ENCODE measurements at regions not wholly inside any gene's neighbourhood (a gene's known extent, or its start where the extent isn't known, plus 50 kb on each side); places are given as distances from the start of the nearest gene placed in this dataset.
A peak's percentile ranks its signal among the peaks of the same experiment; 100 is the strongest.

DNA sequence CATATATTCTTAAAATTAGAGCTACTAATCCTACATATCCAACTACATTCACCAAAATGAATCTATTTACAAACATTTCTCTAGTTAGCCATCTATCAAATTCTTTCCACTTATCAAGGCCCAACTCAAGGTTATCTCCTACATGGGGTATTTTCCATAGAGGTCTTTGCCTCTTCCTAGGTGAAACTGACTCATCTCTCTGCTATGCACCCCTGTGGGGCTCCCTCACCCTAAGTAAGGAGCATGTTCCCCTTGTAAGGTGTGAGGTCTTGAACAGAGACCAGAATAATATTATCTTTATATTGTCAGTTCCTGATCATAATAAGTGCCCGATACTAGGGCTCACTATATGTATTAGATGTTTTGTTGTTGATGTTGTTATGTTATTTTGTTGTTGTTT lies 74.6 kb upstream of the TSC22D2 start:
- TF ChIP-seq, protein P1, sequence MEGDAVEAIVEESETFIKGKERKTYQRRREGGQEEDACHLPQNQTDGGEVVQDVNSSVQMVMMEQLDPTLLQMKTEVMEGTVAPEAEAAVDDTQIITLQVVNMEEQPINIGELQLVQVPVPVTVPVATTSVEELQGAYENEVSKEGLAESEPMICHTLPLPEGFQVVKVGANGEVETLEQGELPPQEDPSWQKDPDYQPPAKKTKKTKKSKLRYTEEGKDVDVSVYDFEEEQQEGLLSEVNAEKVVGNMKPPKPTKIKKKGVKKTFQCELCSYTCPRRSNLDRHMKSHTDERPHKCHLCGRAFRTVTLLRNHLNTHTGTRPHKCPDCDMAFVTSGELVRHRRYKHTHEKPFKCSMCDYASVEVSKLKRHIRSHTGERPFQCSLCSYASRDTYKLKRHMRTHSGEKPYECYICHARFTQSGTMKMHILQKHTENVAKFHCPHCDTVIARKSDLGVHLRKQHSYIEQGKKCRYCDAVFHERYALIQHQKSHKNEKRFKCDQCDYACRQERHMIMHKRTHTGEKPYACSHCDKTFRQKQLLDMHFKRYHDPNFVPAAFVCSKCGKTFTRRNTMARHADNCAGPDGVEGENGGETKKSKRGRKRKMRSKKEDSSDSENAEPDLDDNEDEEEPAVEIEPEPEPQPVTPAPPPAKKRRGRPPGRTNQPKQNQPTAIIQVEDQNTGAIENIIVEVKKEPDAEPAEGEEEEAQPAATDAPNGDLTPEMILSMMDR (IDR thresholded peaks at IDR 0.05; ENCODE audit: unreplicated experiment in 3 of 3), result no peak
- Mint-ChIP-seq H3K27ac (peak overlapping the region in 1 of 3 experiments; percentile 12), H3K4me1 (peaks cover 4% of the 10 kb centered on the region), H3K4me3 (no peak overlapping the region), H3K9me3 (peaks cover 8% of the 10 kb centered on the region), H3K27me3 (ENCODE audit: low read depth) (no peaks in the 10 kb centered on the region), H3K36me3 (ENCODE audit: low read depth) (peaks cover 10% of the 10 kb centered on the region)

DNA sequence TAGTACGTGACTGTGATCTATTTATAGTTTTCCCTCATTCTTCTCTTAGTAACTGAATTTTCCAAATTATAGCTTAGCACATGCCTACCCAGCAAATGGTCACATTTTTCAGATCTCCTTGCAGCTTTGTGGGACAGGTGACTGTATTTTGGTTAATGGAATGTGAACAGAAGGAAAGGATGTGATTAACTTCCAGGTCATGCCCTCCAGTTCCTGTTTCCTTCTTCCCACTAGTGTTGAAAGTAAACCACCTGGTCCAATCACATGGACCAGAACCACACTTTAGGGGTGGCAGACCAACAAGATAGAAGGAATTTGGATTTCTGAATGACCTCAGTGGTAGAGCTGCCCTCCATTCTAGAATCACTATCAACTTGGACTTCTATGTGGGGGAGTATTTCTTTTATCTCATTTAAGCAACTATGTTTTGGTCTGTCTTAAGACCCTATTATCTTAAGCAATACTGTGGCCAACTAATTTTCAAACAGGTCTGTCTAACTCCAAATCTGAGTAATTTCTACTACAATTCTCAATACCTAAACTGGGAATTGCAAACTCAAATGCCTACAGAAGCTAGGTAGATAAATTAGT lies 76.0 kb upstream of the TSC22D2 start:
- H3K27ac Mint-ChIP-seq, result no peak overlapping the region
- no peaks in the 10 kb centered on the region for H3K27me3 Mint-ChIP-seq (ENCODE audit: low read depth)
- TF ChIP-seq, protein P1 (IDR thresholded peaks at IDR 0.05; ENCODE audit: unreplicated experiment in 3 of 3), result no peak
- H3K36me3 Mint-ChIP-seq (ENCODE audit: low read depth), result peaks cover 3% of the 10 kb centered on the region
- H3K9me3 Mint-ChIP-seq, result peaks cover 3% of the 10 kb centered on the region
- peaks cover 10% of the 10 kb centered on the region for H3K4me1 Mint-ChIP-seq
- H3K4me3 Mint-ChIP-seq, result no peak overlapping the region

DNA sequence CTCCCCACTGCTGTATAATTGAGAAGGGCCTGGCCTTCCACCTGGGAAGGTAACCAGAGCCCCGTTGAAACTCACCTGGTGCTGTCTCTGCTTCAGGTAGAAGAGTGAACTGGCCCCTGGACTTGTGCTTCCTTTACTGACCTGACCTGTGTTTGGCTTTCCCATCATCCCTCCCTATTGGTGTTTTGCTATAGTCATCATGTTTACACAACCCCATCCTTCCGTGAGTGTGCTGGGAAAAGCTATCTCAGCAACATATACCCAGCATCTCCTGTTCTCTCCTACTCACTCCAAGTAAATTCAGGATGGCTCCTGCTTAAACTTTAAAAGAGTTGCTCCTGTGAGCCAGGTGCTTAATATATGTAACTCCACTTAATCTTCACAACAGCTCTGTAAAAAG lies 77.2 kb upstream of the TSC22D2 start:
- no peak overlapping the region for H3K4me3 Mint-ChIP-seq
- H3K27me3 Mint-ChIP-seq (ENCODE audit: low read depth), result no peaks in the 10 kb centered on the region

DNA sequence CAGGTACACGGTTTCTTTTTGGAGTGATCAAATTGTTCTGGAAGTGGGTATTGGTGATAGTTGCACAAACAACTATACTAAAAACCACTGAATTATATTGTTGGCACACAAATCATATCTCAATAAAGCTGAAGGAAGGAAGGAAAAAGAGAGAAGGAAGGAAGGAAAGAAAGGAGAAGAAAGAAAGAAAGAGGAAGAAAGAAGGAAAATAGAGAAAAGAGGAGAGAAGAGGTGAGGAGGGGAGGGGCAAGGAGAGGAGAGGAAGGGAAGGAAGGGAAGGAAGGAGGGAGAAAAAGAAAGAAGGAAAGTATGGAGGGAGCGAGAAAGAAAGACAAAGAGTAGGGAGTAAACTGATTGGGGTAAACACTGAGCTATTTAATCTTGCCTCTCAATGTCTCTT lies 77.9 kb upstream of the TSC22D2 start:
- Mint-ChIP-seq H3K27me3 (ENCODE audit: low read depth) (peaks cover 3% of the 10 kb centered on the region), H3K36me3 (ENCODE audit: low read depth) (peaks cover 3% of the 10 kb centered on the region), H3K27ac (peak overlapping the region in 1 of 3 experiments; percentile 50), H3K9me3 (peaks cover 3% of the 10 kb centered on the region), H3K4me3 (no peak overlapping the region), H3K4me1 (peaks cover 16% of the 10 kb centered on the region)
- TF ChIP-seq, protein P1 (IDR thresholded peaks at IDR 0.05; ENCODE audit: unreplicated experiment in 3 of 3), result no peak

More for the DNA sequence above, 77.2 kb upstream of the TSC22D2 start:
- TF ChIP-seq, protein P1 (IDR thresholded peaks at IDR 0.05; ENCODE audit: unreplicated experiment in 3 of 3), result no peak
- Mint-ChIP-seq H3K4me1 (peaks cover 16% of the 10 kb centered on the region), H3K36me3 (ENCODE audit: low read depth) (peaks cover 3% of the 10 kb centered on the region), H3K27ac (peak overlapping the region in 1 of 3 experiments; percentile 66), H3K9me3 (peaks cover 3% of the 10 kb centered on the region)

DNA sequence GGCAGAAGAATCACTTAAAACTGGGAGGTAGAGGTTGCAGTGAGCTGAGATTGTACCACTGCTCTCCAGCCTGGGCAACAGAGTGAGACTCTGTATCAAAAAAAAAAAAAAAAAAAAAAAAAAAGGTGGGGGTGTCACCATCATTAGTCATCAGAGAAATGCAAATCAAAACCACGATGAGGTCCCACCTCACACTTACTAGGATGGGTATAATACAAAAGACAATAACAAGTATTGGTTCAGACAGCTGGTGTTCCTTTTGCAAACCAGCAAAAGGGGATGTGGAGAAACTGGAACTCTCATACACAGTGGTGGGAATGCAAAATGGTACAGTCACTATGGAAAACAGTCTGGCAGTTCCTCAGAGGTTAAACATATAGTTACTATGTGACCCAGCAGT lies 78.7 kb upstream of the TSC22D2 start:
- H3K4me1 Mint-ChIP-seq, result peaks cover 18% of the 10 kb centered on the region
- TF ChIP-seq, protein P1 (IDR thresholded peaks at IDR 0.05; ENCODE audit: unreplicated experiment in 3 of 3), result no peak
- no peak overlapping the region for H3K4me3 Mint-ChIP-seq
- H3K27me3 Mint-ChIP-seq (ENCODE audit: low read depth), result peaks cover 3% of the 10 kb centered on the region
- peak overlapping the region in 1 of 3 experiments; percentile 50 for H3K27ac Mint-ChIP-seq
- peaks cover 3% of the 10 kb centered on the region for H3K36me3 Mint-ChIP-seq (ENCODE audit: low read depth)
- H3K9me3 Mint-ChIP-seq, result peaks cover 3% of the 10 kb centered on the region

DNA sequence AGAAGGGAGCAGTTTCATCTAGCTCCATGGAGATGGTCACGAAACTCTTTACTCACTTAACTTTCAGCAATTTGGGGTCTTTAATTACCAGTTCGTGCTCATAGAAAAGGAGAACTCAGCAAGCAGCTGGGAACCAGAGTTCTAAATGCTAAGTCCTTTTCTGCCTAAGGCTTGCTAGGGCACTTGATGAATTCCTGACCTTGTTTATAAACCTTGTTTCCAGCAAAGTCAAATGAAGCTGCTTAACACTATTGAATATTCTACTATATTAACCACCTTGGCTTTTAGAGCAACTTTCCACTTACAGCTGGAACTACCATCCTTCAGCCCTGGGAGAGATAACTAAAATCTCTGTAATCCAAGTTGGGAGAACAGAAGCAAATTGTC lies 79.5 kb upstream of the TSC22D2 start:
- H3K27me3 Mint-ChIP-seq (ENCODE audit: low read depth), result peaks cover 3% of the 10 kb centered on the region

More for the DNA sequence above, 79.5 kb upstream of the TSC22D2 start:
- Mint-ChIP-seq H3K9me3 (peaks cover 3% of the 10 kb centered on the region), H3K4me3 (no peak overlapping the region), H3K4me1 (peaks cover 22% of the 10 kb centered on the region), H3K36me3 (ENCODE audit: low read depth) (peaks cover under 1% of the 10 kb centered on the region), H3K27ac (peak overlapping the region in 1 of 3 experiments; percentile 78)
- TF ChIP-seq, protein P1 (IDR thresholded peaks at IDR 0.05; ENCODE audit: unreplicated experiment in 3 of 3), result no peak
